Fibroblast of skin of back (primary cell): ENCODE measurements at regions not wholly inside any gene's neighbourhood (a gene's known extent, or its start where the extent isn't known, plus 50 kb on each side); places are given as distances from the start of the nearest gene placed in this dataset.

ENCODE experiments used
- DNase-seq: peaks from one replicate; pipeline ENCODE4 v3.0.0-alpha.2; 2013

GRCh38 chr5:164306662-164307061, 801.2 kb downstream of the MAT2B start:
- peak; percentile 62 for DNase-seq

GRCh38 chr5:164312801-164313200, 807.4 kb downstream of the MAT2B start:
- no peak for DNase-seq

GRCh38 chr5:164317676-164318075, 812.3 kb downstream of the MAT2B start:
- DNase-seq = no peak

- DNase-seq = peak; percentile 36
These were observed 813.7 kb downstream of the MAT2B start for GRCh38 chr5:164319161-164319560.

- DNase-seq = no peak
These were observed 818.8 kb downstream of the MAT2B start for GRCh38 chr5:164324239-164324638.

GRCh38 chr5:164326219-164326618, 820.8 kb downstream of the MAT2B start:
- no peak for DNase-seq

- peak; percentile 16 for DNase-seq
These were observed 821.7 kb downstream of the MAT2B start for GRCh38 chr5:164327166-164327565.

GRCh38 chr5:164332349-164333196, 827.2 kb downstream of the MAT2B start:
- DNase-seq = no peak

- DNase-seq = peak; percentile 90
These were observed 830.4 kb downstream of the MAT2B start for GRCh38 chr5:164335837-164336236.

- DNase-seq = no peak
These were observed 830.9 kb downstream of the MAT2B start for GRCh38 chr5:164336276-164336675.

GRCh38 chr5:164336906-164337305, 831.5 kb downstream of the MAT2B start:
- DNase-seq = peak; percentile 98

GRCh38 chr5:164341056-164341619, 835.7 kb downstream of the MAT2B start:
- no peak for DNase-seq

GRCh38 chr5:164345173-164345849, 839.9 kb downstream of the MAT2B start:
- DNase-seq = peak; percentile 75

GRCh38 chr5:164345853-164346252, 840.4 kb downstream of the MAT2B start:
- no peak for DNase-seq

- DNase-seq = no peak
These were observed 841.6 kb downstream of the MAT2B start for GRCh38 chr5:164346785-164347630.

- DNase-seq = no peak
These were observed 844.8 kb downstream of the MAT2B start for GRCh38 chr5:164350236-164350635.

- DNase-seq = no peak
These were observed 845.9 kb downstream of the MAT2B start for GRCh38 chr5:164351245-164351834.

- DNase-seq = peak; percentile 29
These were observed 847.3 kb downstream of the MAT2B start for GRCh38 chr5:164352695-164353094.

GRCh38 chr5:164353155-164353554, 847.7 kb downstream of the MAT2B start:
- peak; percentile 48 for DNase-seq

GRCh38 chr5:164354139-164354751, 848.8 kb downstream of the MAT2B start:
- no peak for DNase-seq

GRCh38 chr5:164355267-164355830, 849.9 kb downstream of the MAT2B start:
- DNase-seq = no peak
